ENCODE measurements at regions not wholly inside any gene's neighbourhood (a gene's known extent, or its start where the extent isn't known, plus 50 kb on each side); places are given as distances from the start of the nearest gene placed in this dataset.

DNA sequence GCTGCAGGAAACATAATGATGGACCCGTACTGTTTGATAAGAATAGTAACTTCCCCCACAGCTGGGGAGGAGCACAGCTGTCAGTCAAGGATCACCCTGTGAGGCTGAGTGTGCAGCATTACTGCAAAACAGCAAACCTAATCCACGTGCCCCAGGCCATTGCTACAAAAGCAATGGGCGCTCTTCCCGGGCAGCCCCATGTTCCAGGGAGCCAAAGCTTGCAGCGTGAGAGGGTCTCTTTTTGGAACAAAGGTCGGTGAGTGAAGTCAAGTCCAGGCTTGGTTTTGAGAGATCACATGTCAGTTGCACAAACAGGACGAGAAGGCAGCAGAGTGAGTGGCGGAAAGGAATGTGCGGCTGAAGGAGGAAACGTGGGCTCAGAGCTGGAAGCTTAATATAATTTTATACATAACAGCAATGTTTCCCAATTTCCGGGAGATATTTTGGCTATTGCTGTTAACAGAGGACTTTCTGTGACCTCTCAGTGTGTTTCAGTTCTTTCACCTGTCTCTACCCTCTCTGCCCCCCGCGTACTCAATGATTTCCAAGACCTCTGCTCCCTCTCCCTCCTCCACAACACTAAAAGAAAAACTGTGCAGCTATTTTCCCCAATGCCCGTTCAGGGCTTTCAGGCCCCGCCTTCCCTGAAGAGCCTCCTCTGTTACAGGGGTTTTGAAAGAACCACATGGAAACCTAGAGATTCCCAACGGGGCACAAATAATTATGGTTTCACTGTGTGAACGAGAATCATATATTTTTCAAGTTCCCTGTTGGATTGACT is 128.9 kb downstream of the MTPAP start:
- Histone ChIP-seq H2AFZ (ENCODE audit: low read length) (no peak overlapping the region), H3K9me3 (ENCODE audit: low read length) (no peaks in the 10 kb centered on the region), H3K9ac (ENCODE audit: low read length) (no peak overlapping the region), H3K27me3 (ENCODE audit: insufficient read depth, low read length) (0 out of 2 replicates have a peak, but pooled peaks cover 10% of the 10 kb centered on the region), H3K4me3 (ENCODE audit: low read depth, low read length, poor library complexity, severe bottlenecking) (no peak overlapping the region), H3K4me2 (ENCODE audit: low read length) (no peak overlapping the region), H3F3A (ENCODE audit: insufficient read depth, low read length) (no peaks in the 10 kb centered on the region), H3K9me2 (ENCODE audit: low read depth, low read length) (no peaks in the 10 kb centered on the region), H3K27ac (ENCODE audit: low read depth, low read length, poor library complexity, severe bottlenecking) (no peak overlapping the region), H3K36me3 (ENCODE audit: insufficient read depth, low read length) (no peaks in the 10 kb centered on the region), H3K79me2 (ENCODE audit: insufficient read depth, low read length) (no peaks in the 10 kb centered on the region), H3K4me1 (ENCODE audit: insufficient read depth, low read length, severe bottlenecking) (no peaks in the 10 kb centered on the region), H4K20me1 (ENCODE audit: insufficient read depth, low read length) (no peaks in the 10 kb centered on the region)
- TF ChIP-seq EZH2 (IDR thresholded peaks at IDR 0.05; ENCODE audit: borderline replicate concordance, low read length): no peak
- TF ChIP-seq, protein P1, sequence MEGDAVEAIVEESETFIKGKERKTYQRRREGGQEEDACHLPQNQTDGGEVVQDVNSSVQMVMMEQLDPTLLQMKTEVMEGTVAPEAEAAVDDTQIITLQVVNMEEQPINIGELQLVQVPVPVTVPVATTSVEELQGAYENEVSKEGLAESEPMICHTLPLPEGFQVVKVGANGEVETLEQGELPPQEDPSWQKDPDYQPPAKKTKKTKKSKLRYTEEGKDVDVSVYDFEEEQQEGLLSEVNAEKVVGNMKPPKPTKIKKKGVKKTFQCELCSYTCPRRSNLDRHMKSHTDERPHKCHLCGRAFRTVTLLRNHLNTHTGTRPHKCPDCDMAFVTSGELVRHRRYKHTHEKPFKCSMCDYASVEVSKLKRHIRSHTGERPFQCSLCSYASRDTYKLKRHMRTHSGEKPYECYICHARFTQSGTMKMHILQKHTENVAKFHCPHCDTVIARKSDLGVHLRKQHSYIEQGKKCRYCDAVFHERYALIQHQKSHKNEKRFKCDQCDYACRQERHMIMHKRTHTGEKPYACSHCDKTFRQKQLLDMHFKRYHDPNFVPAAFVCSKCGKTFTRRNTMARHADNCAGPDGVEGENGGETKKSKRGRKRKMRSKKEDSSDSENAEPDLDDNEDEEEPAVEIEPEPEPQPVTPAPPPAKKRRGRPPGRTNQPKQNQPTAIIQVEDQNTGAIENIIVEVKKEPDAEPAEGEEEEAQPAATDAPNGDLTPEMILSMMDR (IDR thresholded peaks at IDR 0.05; ENCODE audit: low read length): no peak

DNA sequence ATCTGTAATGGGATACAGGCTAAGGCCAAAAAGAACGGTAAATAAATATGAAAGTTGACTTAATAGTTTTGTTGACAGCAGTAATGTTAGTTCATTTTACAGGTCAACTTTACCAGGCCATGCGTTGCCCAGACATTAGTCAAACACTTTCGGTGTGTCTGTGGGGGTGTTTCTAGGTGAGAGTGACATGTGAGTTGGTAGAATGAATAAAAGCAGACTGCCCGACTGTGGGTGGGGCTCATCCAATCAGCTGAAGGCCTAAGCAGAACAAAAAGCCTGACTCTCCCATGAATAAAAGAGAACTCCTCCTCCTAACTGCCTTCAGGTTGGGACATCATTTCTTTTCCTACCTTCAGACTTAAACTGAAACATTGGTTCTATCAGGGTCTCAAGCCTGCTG is 132.3 kb downstream of the MTPAP start:
- H4K20me1 ChIP-seq (ENCODE audit: insufficient read depth, low read length): no peaks in the 10 kb centered on the region
- H3K27ac ChIP-seq (ENCODE audit: low read depth, low read length, poor library complexity, severe bottlenecking): no peak overlapping the region
- H3K9ac ChIP-seq (ENCODE audit: low read length): no peak overlapping the region
- H3K9me2 ChIP-seq (ENCODE audit: low read depth, low read length): no peaks in the 10 kb centered on the region
- H3F3A ChIP-seq (ENCODE audit: insufficient read depth, low read length): no peaks in the 10 kb centered on the region
- H3K27me3 ChIP-seq (ENCODE audit: insufficient read depth, low read length): 0 out of 2 replicates have a peak, but pooled peaks cover 10% of the 10 kb centered on the region
- no peaks in the 10 kb centered on the region for H3K9me3 ChIP-seq (ENCODE audit: low read length)
- H3K4me1 ChIP-seq (ENCODE audit: insufficient read depth, low read length, severe bottlenecking): no peaks in the 10 kb centered on the region
- no peaks in the 10 kb centered on the region for H3K79me2 ChIP-seq (ENCODE audit: insufficient read depth, low read length)
- TF ChIP-seq, protein P1 (IDR thresholded peaks at IDR 0.05; ENCODE audit: low read length): no peak
- no peak for TF ChIP-seq EZH2 (IDR thresholded peaks at IDR 0.05; ENCODE audit: borderline replicate concordance, low read length)
- no peak overlapping the region for H2AFZ ChIP-seq (ENCODE audit: low read length)
- H3K36me3 ChIP-seq (ENCODE audit: insufficient read depth, low read length): no peaks in the 10 kb centered on the region
- H3K4me2 ChIP-seq (ENCODE audit: low read length): no peak overlapping the region
- H3K4me3 ChIP-seq (ENCODE audit: low read depth, low read length, poor library complexity, severe bottlenecking): no peak overlapping the region

DNA sequence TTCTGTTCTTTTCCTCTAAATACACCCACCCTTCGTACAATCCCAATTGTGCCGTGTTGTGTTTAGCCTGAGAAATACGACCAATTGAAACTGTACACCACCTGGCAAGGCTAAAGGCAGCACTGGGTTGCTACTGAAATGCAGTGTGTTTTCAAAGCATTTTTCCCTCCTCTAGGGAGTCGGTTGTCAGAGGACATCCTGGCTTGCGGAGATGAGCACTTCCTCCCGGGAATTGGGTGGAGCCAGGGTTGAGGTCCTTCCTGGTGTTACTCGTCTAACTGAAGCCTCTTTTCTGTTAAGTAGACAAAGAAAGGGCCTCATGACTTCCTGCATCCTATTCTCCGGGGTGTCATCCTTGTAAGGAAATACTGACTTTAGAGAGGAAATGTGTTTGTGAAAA is 133.5 kb downstream of the MTPAP start:
- no peaks in the 10 kb centered on the region for H4K20me1 ChIP-seq (ENCODE audit: insufficient read depth, low read length)
- H3K4me1 ChIP-seq (ENCODE audit: insufficient read depth, low read length, severe bottlenecking): no peaks in the 10 kb centered on the region
- H3K36me3 ChIP-seq (ENCODE audit: insufficient read depth, low read length): no peaks in the 10 kb centered on the region
- TF ChIP-seq EZH2 (IDR thresholded peaks at IDR 0.05; ENCODE audit: borderline replicate concordance, low read length): no peak
- TF ChIP-seq, protein P1 (IDR thresholded peaks at IDR 0.05; ENCODE audit: low read length): no peak
- H3F3A ChIP-seq (ENCODE audit: insufficient read depth, low read length): no peaks in the 10 kb centered on the region
- H3K4me2 ChIP-seq (ENCODE audit: low read length): no peak overlapping the region
- H3K9me3 ChIP-seq (ENCODE audit: low read length): no peaks in the 10 kb centered on the region
- H3K27me3 ChIP-seq (ENCODE audit: insufficient read depth, low read length): 0 out of 2 replicates have a peak, but pooled peaks cover under 1% of the 10 kb centered on the region
- H3K79me2 ChIP-seq (ENCODE audit: insufficient read depth, low read length): no peaks in the 10 kb centered on the region
- H3K9ac ChIP-seq (ENCODE audit: low read length): no peak overlapping the region
- H3K27ac ChIP-seq (ENCODE audit: low read depth, low read length, poor library complexity, severe bottlenecking): no peak overlapping the region
- no peaks in the 10 kb centered on the region for H3K9me2 ChIP-seq (ENCODE audit: low read depth, low read length)
- no peak overlapping the region for H3K4me3 ChIP-seq (ENCODE audit: low read depth, low read length, poor library complexity, severe bottlenecking)
- H2AFZ ChIP-seq (ENCODE audit: low read length): no peak overlapping the region
